Activated T-cell treated with anti-CD3 and anti-CD28 coated beads for 48 hours (primary cell): ENCODE measurements at regions not wholly inside any gene's neighbourhood (a gene's known extent, or its start where the extent isn't known, plus 50 kb on each side); places are given as distances from the start of the nearest gene placed in this dataset.

ENCODE experiments used
- DNase-seq: peaks from one replicate; pipeline ENCODE4 v3.0.0-alpha.2; 2020; ENCODE audit warnings: low read depth

DNA sequence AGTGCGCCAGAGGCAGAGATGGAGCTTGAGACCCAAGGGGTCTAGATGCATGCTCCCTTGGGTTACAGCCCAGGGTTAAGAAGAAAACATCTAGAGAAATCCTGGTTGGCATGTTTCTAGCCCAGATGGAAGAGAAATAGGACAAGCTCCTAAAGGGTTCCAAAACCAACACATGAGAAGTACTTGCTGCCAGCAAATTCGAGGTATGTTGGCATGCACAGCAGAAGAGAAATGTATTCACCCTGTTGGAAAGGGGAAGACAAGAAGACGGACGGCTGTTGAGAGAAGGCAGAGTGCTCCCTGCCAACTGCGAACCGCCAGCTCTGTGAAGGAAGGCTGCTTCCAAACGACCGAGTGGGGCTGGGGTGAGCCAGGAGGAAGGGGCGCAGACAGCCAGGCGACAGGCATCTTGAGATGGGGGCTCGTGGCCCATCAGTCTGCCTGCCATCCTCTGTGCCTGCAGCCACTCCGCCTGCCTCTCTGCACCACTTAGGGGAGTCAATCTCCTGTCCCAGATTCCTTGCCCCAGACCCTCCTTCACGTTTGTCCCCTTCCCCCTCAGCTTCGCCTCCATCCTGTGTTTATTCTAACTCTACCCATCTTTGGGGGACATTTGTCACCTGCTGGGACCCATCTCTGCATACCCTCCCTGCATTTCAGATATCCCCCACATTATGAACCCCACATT, 249.2 kb downstream of the CDC5L start:
- DNase-seq: no peak

DNA sequence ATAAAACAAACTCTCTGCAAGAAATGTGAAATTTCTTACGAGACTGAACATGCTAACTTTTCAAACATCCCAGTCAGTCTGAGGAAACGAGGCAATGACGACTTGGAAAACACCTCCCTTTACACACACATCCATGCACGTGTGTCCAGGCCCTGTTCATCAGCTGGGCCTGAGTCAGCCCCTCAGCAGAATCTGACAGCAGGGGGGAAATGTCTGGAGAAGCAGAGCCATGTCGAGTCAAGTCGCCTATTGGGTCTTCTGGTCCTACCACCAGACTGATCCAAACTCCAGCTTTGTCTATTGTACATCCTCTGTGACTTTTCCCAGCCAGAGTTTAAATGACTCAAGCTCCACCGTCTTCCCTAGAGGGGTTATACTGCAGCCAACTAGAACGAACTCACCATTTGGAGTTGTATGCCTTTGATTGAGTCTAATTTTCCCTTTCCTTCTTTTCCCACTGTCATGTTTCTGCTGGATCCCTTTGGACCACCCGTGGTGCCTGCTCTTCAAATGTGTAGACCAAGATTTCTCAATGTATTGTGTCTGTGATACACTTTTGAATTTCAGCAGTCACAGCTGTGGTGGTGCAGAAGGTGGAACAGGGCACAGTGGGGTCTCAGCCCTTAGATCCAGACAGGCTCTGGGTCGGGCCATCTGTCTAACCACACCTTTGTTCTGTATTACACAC, 254.0 kb downstream of the CDC5L start:
- DNase-seq: no peak

DNA sequence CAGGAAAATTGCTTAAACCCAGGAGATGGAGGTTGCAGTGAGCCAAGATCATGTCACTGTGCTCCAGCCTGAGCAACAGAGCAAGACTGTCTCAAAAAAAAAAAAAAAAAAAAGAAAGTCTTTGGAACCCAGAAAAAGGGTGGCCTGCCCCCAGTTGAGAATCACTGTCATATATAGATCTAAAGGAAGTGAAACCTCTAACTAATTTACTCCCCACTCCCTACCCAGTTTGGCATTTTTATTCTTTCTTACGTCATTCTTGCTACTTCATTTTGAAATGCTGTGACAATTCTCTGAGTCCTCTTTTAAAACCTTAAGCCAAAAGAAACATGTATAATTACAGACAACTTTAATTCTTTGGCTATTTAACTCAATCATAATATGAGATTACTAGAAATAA, 254.8 kb downstream of the CDC5L start:
- DNase-seq: no peak

DNA sequence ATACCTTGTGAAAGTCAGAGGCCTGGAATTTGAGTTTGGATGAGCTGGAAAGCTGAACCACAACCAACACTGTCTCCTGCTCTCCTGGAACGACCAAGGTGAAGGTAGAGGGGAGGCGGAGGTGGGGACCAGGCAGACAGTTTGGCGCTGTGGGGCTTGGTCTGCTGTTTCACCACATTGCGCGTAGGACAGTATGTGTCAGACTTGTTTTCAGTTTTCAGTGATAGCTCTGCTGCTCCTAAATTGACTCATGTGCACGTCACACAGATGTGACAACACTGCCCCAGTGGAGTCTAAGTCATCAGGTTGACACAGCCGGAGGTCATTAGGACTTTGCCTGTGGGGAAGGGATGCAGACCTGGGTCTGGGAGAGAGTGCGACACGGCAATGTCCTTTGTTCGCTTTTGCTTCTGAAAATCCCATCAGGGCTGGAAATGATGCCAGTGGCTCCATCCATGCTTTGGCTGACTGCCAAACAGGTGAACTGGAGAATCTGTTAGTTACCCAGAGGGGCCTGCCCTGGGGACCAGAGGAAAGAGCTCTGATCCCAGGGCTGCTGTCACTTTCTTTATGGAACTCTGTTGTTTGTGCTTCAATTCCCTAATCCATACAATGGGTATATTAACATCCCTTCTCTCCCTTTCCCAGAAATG, 255.5 kb downstream of the CDC5L start:
- peak; percentile 55 for DNase-seq

DNA sequence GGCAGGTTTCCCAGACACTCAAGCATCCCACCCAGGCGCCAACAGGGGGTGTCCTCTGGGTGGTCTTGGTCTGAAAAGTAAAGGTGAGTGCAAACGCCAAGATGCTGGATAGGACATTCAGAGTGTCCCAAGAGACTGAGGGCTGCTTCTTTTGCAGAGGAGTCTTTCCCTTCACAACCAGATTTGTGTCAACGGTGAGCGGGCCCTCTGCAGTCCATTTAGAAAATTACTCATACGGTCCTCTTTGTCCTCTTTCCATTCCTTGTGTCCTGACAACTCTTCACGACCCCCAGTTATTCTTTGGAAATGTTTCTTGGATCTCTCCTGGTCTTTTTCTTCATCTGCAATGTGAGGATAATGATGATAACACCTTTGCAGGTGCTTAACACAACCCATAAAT, 257.8 kb downstream of the CDC5L start:
- DNase-seq: no peak

DNA sequence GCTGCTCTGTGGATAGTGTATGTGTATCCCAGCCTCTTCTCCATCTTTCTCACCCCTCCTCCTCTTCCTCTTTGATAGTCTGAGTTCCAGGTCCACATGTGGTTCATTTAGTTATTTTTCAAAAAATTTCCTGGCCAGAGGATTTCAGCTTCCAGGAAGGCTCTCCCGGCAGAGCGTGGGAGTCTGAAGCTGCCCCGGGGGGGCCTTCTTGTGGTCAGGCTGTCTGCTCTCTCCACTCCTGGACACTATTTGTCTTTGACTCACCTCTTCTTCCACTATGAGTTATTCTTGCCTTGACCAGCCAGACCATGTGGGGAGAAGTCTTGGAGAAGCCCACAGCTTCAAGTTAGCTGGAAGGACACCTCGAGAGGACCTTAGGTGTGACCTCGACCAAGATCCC, 258.8 kb downstream of the CDC5L start:
- DNase-seq: no peak

DNA sequence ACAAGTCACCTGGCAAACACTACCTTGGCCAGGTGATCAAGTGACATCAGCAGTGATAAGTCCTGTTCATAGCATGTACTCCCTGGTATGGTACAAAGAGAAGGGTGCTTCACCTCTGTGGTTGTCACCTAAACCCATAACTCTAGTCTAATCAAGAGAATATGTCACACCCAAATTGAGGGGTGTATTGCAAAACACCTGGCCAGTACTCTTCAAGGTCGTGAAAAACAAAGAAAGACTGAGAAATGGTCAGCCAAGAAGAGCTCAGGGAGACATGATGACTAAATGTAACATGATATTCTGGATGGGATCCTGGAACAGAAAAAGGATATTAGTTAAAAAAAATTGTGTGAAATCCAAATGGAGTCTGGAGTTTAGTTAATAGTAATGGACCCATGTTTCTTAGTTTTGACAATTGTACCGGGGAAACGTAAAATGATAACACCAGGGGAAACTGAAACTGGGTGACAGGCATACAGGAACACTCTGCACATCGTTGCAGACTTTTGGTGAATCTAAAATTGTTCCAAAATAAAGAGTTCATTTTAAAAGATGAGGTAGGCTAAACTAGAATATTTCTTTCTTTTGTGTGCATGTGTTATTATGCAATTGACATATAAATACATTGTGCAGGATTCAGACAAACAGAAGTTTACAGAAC, 262.0 kb downstream of the CDC5L start:
- DNase-seq: no peak

DNA sequence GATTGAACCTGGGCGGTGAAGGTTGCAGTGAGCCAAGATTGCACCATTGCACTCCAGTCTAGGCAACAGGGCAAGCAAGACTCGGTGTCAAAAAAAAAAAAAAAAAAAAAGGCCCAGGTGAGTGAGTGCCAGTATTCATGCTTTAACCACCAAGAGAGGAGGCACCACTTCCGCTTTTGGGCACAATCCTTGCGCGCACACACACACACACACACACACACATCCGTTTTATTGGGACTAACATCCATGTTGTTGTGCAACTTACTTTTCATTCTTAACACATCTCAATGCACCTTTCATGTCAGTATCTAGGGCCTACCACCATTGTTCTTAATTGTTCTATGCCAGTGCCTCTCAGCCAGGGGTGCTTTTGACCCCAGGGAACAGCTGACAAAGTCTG, 263.0 kb downstream of the CDC5L start:
- no peak for DNase-seq

DNA sequence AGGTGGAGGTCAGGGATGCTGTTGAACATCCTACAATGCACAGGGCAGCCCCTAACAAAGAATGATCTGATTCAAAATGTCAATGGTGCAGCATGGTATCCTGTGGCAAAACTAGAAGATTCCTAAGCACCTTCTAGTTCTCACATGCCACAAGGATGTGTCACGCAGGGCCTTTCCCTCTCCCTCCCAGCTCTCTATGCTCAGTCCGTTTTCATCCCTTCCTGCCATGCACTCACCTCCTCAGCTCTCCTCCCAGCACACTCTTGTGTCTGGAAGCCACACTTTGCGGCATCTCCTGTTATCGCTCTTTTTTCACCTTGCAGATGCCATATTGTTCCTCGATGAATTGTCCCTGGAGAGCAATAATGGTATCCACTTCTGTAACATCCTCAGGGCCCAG, 263.4 kb downstream of the CDC5L start:
- DNase-seq: no peak

DNA sequence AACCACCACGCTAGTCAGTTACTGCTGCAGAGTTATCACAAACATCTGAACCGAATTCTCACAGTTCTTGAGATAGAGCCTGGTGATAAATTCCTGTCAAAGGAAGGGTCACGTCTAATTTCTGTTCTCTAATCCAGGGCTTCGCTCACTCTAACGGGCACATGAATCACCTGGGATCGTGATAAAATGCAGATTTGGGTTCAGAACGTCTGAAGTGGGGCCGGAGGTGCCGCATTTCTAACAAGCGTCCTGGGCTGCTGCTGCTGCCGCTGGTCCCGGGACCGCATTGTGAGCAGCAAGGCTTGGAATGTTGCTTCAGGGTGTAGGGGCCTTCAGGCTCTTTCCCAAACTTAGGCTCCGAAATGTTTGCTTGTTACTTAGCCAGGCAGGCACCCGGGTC, 264.1 kb downstream of the CDC5L start:
- DNase-seq: no peak

DNA sequence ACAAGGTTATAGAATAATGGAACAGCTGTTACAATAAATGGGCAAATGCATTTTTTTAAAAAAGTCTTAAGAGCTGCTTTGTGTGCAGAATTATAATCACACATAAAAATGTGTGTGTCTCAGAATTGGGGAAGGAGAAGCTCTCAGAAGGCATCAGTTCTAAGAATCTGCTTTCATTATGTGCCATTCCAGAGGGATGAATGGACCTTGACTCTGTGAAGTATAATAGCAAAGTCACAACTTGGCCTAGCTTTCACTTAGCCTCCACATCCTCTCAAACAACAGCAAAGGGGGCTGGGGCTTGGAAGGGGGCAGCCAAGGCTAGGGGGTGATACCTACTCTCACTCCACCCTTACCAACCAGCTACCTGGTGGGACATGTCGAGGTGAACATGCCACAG, 265.0 kb downstream of the CDC5L start:
- no peak for DNase-seq

DNA sequence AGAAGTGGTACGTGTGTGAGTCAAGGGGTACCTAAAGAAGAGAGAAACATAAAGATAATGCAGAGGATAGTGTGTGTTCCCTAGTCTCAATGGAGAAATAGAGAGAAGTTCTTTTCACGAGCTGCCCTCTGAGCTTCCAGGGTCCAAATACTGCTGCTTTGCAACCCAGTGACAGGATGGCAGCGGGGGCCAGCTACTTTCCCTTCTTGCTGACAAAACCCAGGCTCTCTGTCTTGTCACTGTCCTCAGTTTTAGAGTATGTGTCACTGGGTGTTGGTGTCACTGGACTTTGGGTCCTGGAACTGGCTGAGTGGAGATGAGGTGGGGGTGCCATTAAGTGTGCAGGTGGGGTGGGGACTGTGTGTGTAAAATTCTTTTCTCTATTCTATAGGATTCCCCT, 265.6 kb downstream of the CDC5L start:
- no peak for DNase-seq

DNA sequence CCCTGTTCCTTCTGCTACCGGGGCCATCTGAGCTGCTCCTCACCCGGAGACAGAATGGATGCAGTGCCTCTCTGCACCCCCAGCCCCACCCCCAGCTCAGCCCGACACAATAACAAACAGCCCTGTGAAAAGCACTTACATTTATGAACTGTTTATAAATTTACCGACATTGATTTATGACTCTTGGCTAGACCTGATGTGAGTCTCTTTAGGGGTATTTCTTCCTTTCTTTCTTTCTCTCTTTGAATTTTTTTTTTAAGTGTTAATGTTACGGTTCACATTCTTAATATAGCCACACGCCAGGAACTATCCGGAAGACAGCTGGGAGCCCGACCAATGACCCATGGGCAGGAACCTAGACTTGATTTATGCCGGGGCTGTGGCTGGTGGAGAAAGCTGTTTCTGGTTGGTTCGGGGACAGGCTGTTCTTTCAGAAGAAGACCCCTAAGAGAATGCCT, 266.3 kb downstream of the CDC5L start:
- DNase-seq: no peak

DNA sequence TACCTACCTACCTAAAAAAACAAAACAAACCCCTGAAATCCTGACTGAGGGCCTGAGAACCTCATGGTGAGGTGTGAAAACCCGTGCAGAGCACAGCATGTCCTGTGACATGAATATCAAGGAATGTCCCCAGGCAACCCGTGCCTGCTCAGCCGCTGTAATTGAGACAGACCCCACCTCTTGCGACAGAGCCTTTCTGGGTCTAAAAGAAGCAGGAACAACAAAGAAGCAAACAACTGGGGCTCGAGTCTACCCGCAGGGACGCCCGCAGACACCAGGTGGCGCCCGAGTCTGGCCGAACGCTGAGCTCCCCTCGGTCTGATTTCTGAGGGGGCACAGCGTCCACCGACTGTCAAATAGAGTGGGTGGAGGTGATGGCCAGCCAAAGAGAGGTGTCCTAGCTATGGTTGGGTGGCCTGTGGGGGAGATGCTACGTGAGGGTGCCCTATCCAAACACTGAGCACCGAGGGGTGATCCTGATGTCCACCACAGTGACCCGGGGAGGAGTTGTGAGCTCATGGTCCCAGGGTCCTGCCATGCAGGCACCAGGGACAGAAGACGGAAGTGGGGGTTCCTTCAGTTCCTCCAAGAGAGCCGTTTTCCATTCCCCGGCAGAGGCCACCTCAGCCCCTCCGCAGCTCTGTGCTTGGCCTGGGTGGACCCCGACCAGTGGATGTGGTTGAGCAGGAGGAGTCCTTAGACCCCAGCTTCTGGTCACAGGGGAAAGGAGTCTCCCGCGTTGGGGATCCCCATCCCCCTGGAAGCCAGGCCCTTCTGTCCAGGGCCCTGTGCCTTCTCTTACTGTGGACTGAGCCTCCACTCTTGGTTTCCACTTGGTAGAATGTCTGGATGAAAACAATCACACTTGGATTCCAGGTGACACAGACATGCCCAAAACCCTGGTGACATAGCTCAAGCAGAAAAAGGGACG, 268.2 kb downstream of the CDC5L start:
- DNase-seq: peak; percentile 67

DNA sequence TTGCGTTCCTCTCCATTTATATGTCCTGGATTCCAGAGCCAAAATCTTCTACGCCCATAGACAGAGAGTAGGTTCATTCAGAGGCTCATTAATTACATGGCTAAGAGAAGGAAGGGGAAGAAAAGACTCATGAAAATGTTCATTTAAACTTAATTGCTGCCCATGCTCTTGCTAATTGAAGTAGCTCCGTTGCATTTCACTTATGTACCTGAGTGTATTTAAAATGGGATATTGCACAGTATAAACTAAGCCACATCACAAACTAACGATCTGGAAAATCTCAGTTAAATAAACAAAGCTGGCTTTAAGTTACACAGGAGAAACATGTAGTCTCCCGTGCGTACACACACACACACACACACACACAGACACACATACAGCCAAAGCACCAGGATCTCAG, 269.2 kb downstream of the CDC5L start:
- DNase-seq: no peak

DNA sequence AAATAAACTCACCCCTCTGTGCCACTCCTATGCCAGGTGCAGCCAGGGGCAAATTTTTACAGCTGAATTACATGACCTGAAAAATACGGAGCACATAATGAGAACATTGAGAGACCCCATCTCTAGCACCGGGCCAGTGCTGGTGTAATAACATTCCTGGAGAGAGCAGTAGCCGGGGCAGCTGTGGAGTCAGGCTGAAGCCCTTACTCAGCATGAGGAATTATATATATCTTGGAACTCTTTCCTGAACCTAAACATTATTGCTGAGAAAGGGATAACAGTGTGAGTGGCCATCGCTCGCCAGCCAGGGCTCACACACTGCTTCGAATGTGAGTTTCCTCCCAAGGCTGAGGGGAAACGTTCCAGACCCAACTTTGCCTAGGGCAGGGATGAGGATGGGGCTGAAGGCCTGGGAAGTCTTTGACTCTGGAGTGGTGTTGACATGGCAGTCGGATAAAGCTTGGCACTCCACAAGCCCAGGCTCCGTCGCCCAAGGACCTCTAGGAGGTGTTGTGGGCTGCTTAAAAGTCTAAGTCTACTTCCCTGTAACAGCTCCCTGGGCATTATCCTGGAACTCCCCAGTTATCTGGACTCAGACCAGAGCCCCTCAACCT, 269.8 kb downstream of the CDC5L start:
- no peak for DNase-seq

DNA sequence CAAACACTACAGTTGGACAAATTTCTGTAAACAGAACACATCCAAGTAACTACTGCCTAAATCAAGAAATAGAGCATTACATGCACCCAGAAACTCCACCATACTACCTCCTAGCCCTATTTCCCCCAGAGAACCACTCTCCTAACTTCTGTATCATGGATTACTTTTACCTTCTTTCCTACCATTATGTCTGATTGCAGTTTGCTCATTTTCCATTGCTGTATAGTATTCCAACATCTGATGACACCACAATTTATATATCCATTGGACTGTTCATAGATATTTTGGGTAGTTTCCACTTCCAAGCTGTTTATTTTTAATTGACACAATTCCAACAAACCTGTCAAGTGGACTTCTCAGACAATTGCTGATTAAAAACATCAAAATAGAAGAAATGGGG, 271.1 kb downstream of the CDC5L start:
- DNase-seq: no peak

DNA sequence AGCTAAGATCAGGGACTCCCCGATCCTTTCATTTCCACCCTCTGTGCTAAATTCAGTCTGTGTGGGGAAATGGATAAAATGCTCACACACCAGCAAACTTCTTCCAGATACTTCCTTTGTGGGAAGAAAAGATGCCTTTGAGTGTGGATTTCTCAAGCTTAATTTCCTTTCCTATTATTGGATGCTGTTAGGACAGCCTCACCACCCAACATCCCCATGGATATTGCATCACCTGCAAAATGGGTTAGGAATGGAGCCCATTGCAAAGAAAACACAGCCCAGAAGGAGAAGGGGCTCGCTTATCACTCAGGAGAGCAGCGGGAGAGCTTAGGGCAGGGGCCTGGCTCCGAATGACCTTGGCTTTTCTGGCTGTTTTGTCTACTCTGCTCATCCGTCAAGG, 272.2 kb downstream of the CDC5L start:
- DNase-seq: no peak

DNA sequence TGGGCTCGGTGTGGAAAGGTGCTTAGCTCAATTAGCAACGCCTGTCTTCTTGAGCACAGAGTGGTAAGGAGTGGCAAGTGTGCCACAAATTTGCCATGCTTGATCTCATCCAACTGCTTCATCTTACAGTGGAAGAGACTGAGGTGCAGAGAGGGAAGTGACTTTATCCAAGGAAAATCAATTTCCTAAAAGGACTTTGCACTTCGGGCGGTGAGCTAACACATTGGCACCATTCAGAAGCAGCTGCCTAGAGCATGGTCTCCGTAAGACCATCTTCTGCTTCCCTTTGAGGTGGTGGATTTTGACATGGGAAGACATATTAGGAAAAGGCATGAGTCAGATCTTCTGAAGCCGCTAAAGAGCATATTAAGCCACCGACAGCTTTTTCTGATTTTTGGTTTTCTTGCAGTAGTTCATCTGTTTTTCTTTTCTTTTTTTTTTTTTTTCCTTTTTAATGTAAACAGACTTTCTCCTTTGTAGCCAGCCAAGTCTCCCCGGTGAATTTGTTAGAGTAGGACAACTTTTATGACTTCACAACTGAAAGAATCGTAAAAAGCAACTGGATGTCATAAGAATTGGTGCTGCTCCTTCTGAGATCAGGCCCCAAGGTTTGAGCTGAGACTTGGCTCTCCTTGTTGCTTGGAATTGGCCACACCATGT, 273.2 kb downstream of the CDC5L start:
- no peak for DNase-seq

DNA sequence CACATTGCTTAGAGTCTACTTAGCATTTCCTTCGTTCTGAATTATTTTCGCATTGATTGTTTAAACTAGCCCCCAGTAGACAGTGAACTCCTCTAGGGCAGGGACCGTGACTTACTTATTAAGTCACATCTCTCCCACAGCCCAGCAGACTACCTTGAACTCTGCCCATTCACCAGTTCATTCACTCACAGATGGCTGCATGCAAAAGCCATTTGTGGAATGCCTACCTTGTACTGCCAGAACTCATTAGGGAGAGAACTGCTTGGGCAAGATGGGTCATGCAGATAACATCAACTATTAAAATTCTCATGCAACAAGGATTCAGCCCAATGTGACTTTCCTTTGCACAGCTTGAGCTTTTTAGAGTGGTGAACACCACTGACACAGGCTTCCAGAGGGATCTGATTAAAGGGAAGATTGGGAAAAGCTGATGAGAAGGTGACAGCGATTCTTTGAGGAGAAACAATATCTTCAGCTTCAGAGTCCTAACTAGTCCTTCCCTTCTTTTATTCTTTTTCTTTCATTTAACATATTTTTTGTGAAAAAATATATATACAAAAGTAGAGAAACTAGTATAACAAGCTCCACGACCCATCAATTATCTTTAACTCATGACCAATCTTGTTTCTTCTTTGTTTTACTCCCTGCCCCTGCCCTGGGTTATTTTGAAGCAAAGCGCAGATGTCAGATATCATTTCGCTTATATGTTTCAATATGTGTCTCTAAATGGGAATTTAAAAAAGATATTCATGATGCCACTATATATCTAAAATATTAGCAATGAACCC, 273.9 kb downstream of the CDC5L start:
- DNase-seq: no peak
